Erythroblast (primary cell): ENCODE measurements at regions not wholly inside any gene's neighbourhood (a gene's known extent, or its start where the extent isn't known, plus 50 kb on each side); places are given as distances from the start of the nearest gene placed in this dataset.

Experiments
- GATA1 ChIP-seq: IDR thresholded peaks from 2 replicates; pipeline ENCODE4 v1.6.1; 2011; ENCODE audit warnings: low read depth, mild to moderate bottlenecking, control low read depth, low read length, moderate library complexity
- POLR2A ChIP-seq: IDR thresholded peaks from 2 replicates; pipeline ENCODE4 v1.6.1; 2011; ENCODE audit warnings: mild to moderate bottlenecking, low read length

DNA sequence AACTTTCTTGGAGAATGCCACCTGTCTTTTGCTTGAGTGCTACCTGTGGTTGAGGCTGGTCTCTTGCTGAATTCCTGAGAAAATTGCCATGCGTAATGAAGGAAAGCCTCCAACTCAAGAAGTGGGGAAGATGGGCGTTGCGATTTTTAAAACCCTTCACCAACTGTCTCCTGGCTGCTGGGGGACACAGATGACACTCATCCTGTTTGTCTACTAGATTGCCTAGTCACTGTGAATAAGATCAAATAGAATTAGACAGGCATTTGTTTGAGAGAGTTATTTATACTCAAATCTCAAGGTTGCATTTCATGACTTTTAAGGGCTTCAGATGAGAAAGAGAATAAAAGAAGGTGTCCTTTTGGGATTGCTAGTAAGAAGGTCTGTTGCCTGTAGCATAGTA, 84.3 kb upstream of the MTPN start:
- TF ChIP-seq POLR2A (no peak), GATA1 (no peak)
